Astrocyte of the spinal cord (primary cell): ENCODE measurements at regions not wholly inside any gene's neighbourhood (a gene's known extent, or its start where the extent isn't known, plus 50 kb on each side); places are given as distances from the start of the nearest gene placed in this dataset.

Experiments
- DNase-seq: peaks from one replicate; pipeline ENCODE4 v3.0.0; 2011; ENCODE audit warnings: low read depth, low spot score
- H3K4me3 ChIP-seq: 2 replicates; pipeline ENCODE4 v1.5.1; 2011; ENCODE audit warnings: low read depth, mild to moderate bottlenecking, low read length, moderate library complexity
- in situ Hi-C: cut with HindIII; loops from 2 replicates; pipeline ENCODE4 v1.10.0; 2017; ENCODE audit warnings: low sequenced_read_pairs
- TF ChIP-seq, protein P1 (sequence below): IDR thresholded peaks from 2 replicates; pipeline ENCODE4 v1.5.1; 2012; ENCODE audit warnings: low read depth, mild to moderate bottlenecking, low read length, inconsistent platforms

- in situ Hi-C loops, result no loop called here
- no peak for DNase-seq
- TF ChIP-seq, protein P1, sequence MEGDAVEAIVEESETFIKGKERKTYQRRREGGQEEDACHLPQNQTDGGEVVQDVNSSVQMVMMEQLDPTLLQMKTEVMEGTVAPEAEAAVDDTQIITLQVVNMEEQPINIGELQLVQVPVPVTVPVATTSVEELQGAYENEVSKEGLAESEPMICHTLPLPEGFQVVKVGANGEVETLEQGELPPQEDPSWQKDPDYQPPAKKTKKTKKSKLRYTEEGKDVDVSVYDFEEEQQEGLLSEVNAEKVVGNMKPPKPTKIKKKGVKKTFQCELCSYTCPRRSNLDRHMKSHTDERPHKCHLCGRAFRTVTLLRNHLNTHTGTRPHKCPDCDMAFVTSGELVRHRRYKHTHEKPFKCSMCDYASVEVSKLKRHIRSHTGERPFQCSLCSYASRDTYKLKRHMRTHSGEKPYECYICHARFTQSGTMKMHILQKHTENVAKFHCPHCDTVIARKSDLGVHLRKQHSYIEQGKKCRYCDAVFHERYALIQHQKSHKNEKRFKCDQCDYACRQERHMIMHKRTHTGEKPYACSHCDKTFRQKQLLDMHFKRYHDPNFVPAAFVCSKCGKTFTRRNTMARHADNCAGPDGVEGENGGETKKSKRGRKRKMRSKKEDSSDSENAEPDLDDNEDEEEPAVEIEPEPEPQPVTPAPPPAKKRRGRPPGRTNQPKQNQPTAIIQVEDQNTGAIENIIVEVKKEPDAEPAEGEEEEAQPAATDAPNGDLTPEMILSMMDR, result no peak
- no peak overlapping the region for H3K4me3 ChIP-seq
These were observed 1139.5 kb downstream of the BCL11A start for GRCh38 chr2:59413751-59414570.

GRCh38 chr2:59399126-59399525 is 1154.3 kb downstream of the BCL11A start:
- in situ Hi-C loops, result no loop called here
- no peak for DNase-seq
- TF ChIP-seq, protein P1, result no peak
- no peak overlapping the region for H3K4me3 ChIP-seq

GRCh38 chr2:59398081-59398480 is 1155.4 kb downstream of the BCL11A start:
- in situ Hi-C loops, result no loop called here
- H3K4me3 ChIP-seq, result no peak overlapping the region
- TF ChIP-seq, protein P1, result no peak
- no peak for DNase-seq

DNA sequence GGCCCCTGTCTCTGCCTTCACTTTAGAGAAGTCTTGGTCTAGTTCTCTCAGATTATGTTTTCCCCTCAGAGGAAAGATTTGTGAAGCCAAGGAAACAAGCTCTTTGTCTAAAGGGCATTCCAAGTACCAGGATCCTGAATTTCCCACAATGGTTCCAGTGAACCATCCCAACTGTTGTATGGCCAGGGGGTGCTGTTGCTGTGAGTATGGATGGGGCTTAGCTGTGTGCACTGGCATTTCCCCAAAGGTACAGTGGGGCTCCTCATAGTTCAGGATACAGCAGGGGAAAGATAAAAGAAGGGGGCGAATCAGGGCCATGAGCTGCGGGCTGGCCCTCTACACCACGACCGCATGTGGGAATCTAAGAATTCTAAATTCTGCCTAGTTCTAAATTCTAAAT is 1154.0 kb upstream of the FANCL start:
- in situ Hi-C loops, result no loop called here
- DNase-seq, result no peak
- H3K4me3 ChIP-seq, result no peak overlapping the region
- TF ChIP-seq, protein P1, result no peak

- no peak overlapping the region for H3K4me3 ChIP-seq
- DNase-seq, result no peak
- TF ChIP-seq, protein P1, result no peak
- in situ Hi-C loops, result no loop called here
These were observed 1150.8 kb upstream of the FANCL start for GRCh38 chr2:59391896-59392295.

DNA sequence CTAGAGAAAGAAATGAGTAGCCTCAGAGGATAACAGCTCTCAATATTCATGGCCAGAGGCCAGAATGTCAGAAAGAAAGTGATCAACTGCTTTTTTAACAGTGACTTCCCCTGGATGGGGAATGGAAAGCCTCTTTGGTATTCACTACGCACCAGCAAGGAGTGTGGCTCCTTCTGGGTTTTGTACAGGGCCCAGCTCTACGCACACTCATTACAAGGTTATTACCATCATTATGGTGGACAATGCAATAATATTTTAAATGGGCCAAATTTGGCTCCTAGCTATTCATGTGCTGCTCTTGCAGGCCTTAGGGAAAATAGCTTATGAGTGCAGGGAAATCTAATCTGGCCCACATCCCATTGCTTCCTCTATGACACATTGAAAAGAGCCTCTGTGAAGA is 1149.5 kb upstream of the FANCL start:
- no peak overlapping the region for H3K4me3 ChIP-seq
- no peak for DNase-seq
- TF ChIP-seq, protein P1, result no peak
- in situ Hi-C loops, result no loop called here
